HUES64 (cell line): ENCODE measurements at regions not wholly inside any gene's neighbourhood (a gene's known extent, or its start where the extent isn't known, plus 50 kb on each side); places are given as distances from the start of the nearest gene placed in this dataset.
A peak's percentile ranks its signal among the peaks of the same experiment; 100 is the strongest.

ENCODE experiments used
- H3K27ac ChIP-seq: 2 replicates; pipeline ENCODE4 v1.7.0; 2013; ENCODE audit warnings: low read depth, low read length, inconsistent platforms
- H3K27me3 ChIP-seq: 2 replicates; pipeline ENCODE4 v1.6.1; 2013; ENCODE audit warnings: mild to moderate bottlenecking, low read length; ENCODE audit not compliant: insufficient read depth
- H3K36me3 ChIP-seq: 2 replicates; pipeline ENCODE4 v1.6.1; 2013; ENCODE audit warnings: mild to moderate bottlenecking, low read length; ENCODE audit not compliant: insufficient read depth
- H3K4me1 ChIP-seq: 2 replicates; pipeline ENCODE4 v1.6.1; 2013; ENCODE audit warnings: mild to moderate bottlenecking, low read length, moderate library complexity; ENCODE audit not compliant: insufficient read depth
- H3K4me3 ChIP-seq: 2 replicates; pipeline ENCODE4 v1.5.1; 2013; ENCODE audit warnings: mild to moderate bottlenecking, low read length, moderate library complexity
- H3K9ac ChIP-seq: 2 replicates; pipeline ENCODE4 v1.6.1; 2013; ENCODE audit warnings: mild to moderate bottlenecking, low read depth, low read length
- H3K9me3 ChIP-seq: 2 replicates; pipeline ENCODE4 v1.6.1; 2013; ENCODE audit warnings: low read depth, low read length; ENCODE audit not compliant: insufficient read depth
- whole genome bisulfite sequencing: fragments of 150-250, 120-280 bp; methylation state at CpG from one replicate; pipeline ENCODE4 v1.1.7; 2013; ENCODE audit warnings: missing lambda C conversion rate; 5-methylcytosine and 5-hydroxymethylcytosine counted together

- H3K4me1 ChIP-seq = peaks cover 44% of the 10 kb centered on the region
- no peaks in the 10 kb centered on the region for H3K9me3 ChIP-seq
- peak overlapping the region; percentile 15; the same call in 1 of the 2 replicates for H3K4me3 ChIP-seq
- no peaks in the 10 kb centered on the region for H3K36me3 ChIP-seq
- H3K27me3 ChIP-seq = no peaks in the 10 kb centered on the region
- WGBS = 13% methylated on average over 37 of the region's 37 CpGs
- H3K27ac ChIP-seq = peak overlapping the region; percentile 85; the same call in 1 of the 2 replicates
- H3K9ac ChIP-seq = peak overlapping the region; percentile 33
Measured at GRCh38 chr1:234969581-234970400, 158.8 kb downstream of the TOMM20 start.

GRCh38 chr1:234969011-234969441 is 159.6 kb downstream of the TOMM20 start:
- no peaks in the 10 kb centered on the region for H3K36me3 ChIP-seq
- H3K27me3 ChIP-seq = no peaks in the 10 kb centered on the region
- 0 out of 2 replicates have a peak overlapping the region, but pooled peaks have one; percentile 85 for H3K27ac ChIP-seq
- H3K9ac ChIP-seq = no peak overlapping the region; the same call in 1 of the 2 replicates
- 86% methylated on average over 4 of the region's 4 CpGs for WGBS
- no peaks in the 10 kb centered on the region for H3K9me3 ChIP-seq
- H3K4me3 ChIP-seq = no peak overlapping the region
- H3K4me1 ChIP-seq = peaks cover 44% of the 10 kb centered on the region

- Histone ChIP-seq H3K9ac (no peak overlapping the region), H3K4me3 (no peak overlapping the region), H3K4me1 (peaks cover 45% of the 10 kb centered on the region), H3K27ac (no peak overlapping the region), H3K27me3 (no peaks in the 10 kb centered on the region), H3K36me3 (no peaks in the 10 kb centered on the region), H3K9me3 (no peaks in the 10 kb centered on the region)
- WGBS = 91% methylated on average over 4 of the region's 4 CpGs
Measured at GRCh38 chr1:234968451-234968850, 160.2 kb downstream of the TOMM20 start.

GRCh38 chr1:234967121-234967520 is 161.5 kb downstream of the TOMM20 start:
- Histone ChIP-seq H3K4me1 (peaks cover 42% of the 10 kb centered on the region), H3K36me3 (no peaks in the 10 kb centered on the region), H3K27ac (no peak overlapping the region), H3K4me3 (no peak overlapping the region), H3K27me3 (no peaks in the 10 kb centered on the region), H3K9me3 (no peaks in the 10 kb centered on the region), H3K9ac (no peak overlapping the region)
- WGBS = 94% methylated on average over 13 of the region's 13 CpGs

- Histone ChIP-seq H3K27ac (no peak overlapping the region), H3K27me3 (no peaks in the 10 kb centered on the region), H3K4me3 (no peak overlapping the region), H3K36me3 (no peaks in the 10 kb centered on the region), H3K4me1 (peaks cover 28% of the 10 kb centered on the region), H3K9ac (no peak overlapping the region), H3K9me3 (no peaks in the 10 kb centered on the region)
Measured at GRCh38 chr1:234965111-234965510, 163.5 kb downstream of the TOMM20 start.

- WGBS = 93% methylated on average over 15 of the region's 15 CpGs
- H3K9me3 ChIP-seq = no peaks in the 10 kb centered on the region
- H3K27ac ChIP-seq = no peak overlapping the region
- H3K27me3 ChIP-seq = no peaks in the 10 kb centered on the region
- peaks cover 19% of the 10 kb centered on the region for H3K4me1 ChIP-seq
- H3K4me3 ChIP-seq = no peak overlapping the region
- no peak overlapping the region for H3K9ac ChIP-seq
- H3K36me3 ChIP-seq = no peaks in the 10 kb centered on the region
Measured at GRCh38 chr1:234963904-234964702, 164.5 kb downstream of the TOMM20 start.

- H3K9ac ChIP-seq = no peak overlapping the region
- no peak overlapping the region for H3K4me3 ChIP-seq
- no peak overlapping the region for H3K27ac ChIP-seq
- no peaks in the 10 kb centered on the region for H3K27me3 ChIP-seq
- H3K36me3 ChIP-seq = no peaks in the 10 kb centered on the region
- H3K9me3 ChIP-seq = no peaks in the 10 kb centered on the region
- peaks cover 17% of the 10 kb centered on the region; the same call in 1 of the 2 replicates for H3K4me1 ChIP-seq
- 91% methylated on average over 14 of the region's 15 CpGs for WGBS
Measured at GRCh38 chr1:234963180-234963903, 165.3 kb downstream of the TOMM20 start.

GRCh38 chr1:234962340-234962989 is 166.2 kb downstream of the TOMM20 start:
- Histone ChIP-seq H3K4me1 (peaks cover 26% of the 10 kb centered on the region), H3K9me3 (no peaks in the 10 kb centered on the region), H3K27me3 (no peaks in the 10 kb centered on the region), H3K9ac (no peak overlapping the region), H3K27ac (no peak overlapping the region), H3K36me3 (no peaks in the 10 kb centered on the region), H3K4me3 (no peak overlapping the region)
- 92% methylated on average over 9 of the region's 9 CpGs for WGBS

- peaks cover 34% of the 10 kb centered on the region for H3K4me1 ChIP-seq
- no peak overlapping the region for H3K27ac ChIP-seq
- no peaks in the 10 kb centered on the region for H3K36me3 ChIP-seq
- no peaks in the 10 kb centered on the region for H3K27me3 ChIP-seq
- no peaks in the 10 kb centered on the region for H3K9me3 ChIP-seq
- WGBS = 96% methylated on average over 9 of the region's 9 CpGs
- no peak overlapping the region for H3K4me3 ChIP-seq
- no peak overlapping the region for H3K9ac ChIP-seq
Measured at GRCh38 chr1:234961456-234962339, 166.9 kb downstream of the TOMM20 start.
